Amniotic epithelial cell (primary cell): ENCODE measurements at regions not wholly inside any gene's neighbourhood (a gene's known extent, or its start where the extent isn't known, plus 50 kb on each side); places are given as distances from the start of the nearest gene placed in this dataset.

ENCODE experiments used
- DNase-seq: peaks from one replicate; pipeline ENCODE4 v3.0.0-alpha.2; 2010; ENCODE audit warnings: low read depth

DNA sequence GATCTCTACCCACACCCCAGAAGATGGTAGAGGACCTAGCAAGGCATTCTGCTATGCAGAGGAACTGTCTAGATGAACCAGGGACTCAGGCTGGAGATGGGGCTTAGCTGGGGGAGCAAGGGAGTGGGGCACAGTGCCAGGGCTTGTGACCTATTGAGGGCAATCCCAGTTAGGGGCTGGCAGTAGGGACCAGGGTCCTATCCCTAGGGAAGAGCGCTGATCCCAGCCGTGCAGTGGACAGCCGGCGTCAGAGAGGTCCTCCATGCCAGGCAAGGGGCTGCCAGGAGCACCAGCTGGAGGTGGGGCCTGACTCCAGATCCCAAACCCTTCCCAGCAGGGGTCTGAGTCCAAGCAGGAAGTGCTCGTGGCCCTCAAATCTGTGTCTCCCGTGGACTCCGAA, 52.7 kb upstream of the NEURL1B start:
- DNase-seq, result no peak

DNA sequence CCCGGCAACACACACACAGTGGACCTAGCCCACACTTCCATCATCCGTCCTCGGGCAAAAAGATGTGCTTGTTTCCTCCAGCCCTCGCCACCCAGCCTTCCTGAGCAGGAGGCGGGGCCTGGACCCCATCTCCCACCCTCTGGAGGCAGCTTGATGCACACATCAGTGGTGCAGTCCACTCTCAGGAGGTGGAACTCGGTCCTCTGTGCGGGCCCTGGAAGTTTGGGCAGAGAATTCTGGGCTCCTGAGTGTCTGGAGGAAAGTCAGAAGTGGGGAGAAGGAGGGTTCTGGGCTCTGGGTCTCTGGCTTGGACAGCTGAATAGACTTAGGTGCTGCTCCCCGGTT, 54.0 kb upstream of the NEURL1B start:
- no peak for DNase-seq

DNA sequence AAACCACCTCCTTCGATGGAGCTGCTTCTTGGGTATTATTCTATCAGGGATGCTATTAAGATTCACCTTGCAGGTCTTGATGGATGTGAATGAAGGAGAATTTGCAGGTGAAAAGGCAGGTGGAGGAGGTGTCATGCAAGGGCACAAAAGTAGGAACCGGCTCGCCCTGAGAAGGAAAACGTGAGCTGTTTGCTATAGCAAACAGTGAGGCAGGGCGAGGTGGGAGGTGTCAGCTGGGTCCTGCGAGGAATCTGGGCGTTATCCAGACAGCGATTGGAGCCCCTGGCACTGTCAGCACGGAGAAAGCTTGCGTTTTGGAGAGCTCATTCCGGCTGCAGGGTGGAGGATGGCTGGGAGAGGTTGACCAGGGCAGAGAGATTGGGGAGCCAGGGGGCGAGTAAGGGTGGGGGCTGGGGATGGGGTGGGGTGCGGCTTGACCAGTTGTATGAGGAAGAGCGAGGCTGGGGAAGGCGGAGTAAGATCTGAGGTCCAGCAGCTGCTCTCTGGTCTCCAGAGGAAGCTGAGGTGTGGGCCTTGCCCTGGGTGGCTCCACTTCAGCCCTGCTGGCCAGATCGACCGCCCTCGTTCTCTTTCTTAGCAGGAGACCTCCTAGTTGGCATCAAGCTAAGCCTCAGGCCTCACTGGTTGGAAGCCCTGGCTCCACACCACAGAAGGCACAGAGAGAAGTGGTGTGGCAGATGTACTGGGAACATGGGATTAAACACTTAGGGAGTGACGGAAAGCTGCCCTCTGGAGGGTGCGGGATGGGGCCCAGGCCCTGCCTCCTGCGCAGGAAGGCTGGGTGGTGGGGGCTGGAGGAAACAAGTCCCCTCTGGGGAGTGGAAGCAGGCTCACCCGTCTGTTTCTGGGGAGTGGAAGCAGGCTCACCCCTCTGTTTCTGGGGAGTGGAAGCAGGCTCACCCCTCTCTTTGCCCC, 54.7 kb upstream of the NEURL1B start:
- DNase-seq, result no peak

DNA sequence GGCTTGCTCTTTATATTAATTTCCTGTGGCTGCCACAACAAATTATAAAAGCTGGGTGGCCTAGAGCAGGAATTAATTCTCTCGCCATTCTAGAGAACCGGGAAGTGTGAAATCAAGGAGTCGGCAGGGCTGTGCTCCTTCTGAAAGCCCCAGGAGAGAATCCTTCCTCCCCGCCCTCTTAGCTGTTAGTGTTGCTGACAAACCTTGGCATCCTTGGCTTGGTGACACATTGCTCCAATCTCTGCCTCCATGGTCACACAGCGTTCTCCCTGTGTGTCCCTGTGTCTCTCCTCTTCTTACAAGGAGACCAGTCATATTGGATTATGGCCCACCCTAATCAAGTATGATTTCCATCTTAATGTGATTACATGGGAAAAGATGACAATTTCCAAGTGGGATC, 55.9 kb upstream of the NEURL1B start:
- no peak for DNase-seq

DNA sequence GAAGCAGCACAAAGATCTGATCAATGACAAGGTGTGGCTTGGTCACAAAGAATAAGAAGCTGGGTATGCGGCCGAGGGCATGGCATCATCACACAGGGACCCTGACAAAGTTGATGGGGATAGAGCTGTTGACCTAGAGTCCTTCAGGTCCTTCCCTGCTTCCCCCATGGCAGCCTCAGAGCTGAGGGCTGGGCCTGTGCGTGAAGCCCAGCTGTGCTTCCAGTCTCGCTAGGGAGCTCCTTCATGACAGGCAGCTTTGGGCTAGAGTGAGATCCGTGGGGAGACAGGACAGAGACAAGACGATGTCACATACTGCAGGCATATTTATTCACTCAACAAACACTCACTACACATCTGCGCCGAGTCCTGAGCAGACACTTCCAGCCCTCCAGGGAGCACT, 56.4 kb upstream of the NEURL1B start:
- DNase-seq, result no peak

DNA sequence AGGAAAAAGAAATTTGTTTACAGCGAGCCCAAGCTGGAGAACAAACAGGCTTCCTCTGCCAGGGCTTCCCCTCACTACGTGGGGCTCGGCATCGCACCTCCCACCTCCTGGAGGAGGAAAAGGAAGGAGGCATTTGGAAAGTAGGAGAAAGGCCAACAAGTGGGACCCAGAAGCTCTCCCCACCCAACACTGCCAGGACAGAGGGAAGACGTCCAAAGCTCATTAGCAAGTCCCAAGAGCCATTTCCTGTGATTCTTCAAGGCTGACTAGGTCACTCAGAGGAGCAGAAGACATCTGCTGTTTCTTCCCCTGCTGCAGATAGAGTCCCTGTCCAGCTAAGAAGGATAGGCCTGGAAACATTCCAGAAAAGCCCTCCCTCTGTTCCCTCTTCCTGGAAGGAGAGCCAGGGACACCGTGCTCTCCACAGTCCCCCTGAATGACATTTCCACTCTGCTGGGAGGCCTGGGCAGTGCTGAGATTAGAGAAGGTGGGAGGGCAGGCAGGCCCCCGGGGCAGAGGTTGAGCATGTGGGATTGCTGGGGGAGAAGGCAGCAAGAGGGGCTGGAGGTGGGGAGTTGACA, 57.0 kb upstream of the NEURL1B start:
- no peak for DNase-seq

DNA sequence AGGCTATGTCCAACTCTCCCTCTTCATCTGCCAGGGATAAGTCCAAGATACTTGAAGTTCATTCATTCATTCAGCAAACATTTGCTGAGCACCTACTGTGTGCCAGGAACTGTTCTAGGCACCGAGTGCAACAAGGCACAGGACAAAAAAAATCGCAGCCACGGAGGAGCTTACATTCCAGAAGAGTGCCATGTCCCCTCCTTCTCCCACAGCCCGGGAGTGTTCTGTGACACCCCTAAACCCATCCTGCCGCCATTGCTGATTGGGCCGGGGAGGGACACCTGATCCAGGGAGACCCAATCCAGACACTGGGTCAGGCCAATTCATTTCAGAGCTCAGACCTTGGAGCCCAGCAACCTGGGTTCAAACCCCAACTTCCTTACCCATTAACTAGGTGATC, 58.1 kb upstream of the NEURL1B start:
- DNase-seq, result no peak

DNA sequence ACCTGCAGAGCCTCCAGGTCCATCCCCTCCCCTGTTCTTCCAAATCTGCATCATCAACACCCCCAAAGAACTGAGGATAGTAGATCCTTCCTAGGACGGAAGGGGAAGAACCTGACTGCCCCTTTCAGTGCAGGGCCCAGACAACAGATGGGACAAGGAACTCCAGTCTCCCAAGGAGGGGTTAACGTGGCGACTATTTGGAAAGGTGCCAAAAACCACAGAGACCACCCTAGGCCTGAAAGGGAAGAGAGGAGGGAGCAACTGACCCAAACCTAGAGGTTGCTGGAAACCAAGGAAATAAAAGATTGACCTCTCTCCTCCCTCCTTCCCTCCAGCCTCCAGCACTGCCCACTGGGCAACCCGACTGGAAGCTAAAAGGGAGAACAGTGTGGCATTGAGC, 59.7 kb upstream of the NEURL1B start:
- no peak for DNase-seq

DNA sequence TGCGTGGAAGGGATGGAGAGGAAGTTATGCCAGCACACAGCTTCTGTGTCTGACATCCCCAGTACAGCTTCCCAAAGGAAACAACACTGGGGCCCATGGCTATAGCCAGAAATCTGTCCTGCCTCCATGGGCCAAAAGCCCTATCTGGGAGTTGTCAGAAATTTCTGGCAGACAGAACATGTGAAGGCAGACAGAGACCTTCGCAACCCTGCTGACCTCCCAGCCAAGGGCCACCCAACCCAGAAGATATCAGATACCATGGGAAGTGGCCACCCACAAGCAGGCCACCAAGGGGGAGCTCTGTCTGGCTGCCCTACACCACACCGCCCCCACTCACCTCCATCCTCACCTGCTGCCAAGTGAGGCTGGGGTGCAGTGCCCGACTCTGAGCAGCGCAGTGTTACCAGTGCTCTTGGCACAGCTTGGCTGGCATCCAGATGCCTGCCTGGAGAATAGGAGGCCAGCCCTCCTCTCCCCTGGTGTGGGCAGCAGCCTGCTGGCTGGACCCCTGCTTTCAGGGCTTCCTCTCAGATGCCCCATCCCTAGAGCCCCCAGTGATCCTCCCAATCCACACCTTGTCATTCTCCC, 61.6 kb upstream of the NEURL1B start:
- no peak for DNase-seq

DNA sequence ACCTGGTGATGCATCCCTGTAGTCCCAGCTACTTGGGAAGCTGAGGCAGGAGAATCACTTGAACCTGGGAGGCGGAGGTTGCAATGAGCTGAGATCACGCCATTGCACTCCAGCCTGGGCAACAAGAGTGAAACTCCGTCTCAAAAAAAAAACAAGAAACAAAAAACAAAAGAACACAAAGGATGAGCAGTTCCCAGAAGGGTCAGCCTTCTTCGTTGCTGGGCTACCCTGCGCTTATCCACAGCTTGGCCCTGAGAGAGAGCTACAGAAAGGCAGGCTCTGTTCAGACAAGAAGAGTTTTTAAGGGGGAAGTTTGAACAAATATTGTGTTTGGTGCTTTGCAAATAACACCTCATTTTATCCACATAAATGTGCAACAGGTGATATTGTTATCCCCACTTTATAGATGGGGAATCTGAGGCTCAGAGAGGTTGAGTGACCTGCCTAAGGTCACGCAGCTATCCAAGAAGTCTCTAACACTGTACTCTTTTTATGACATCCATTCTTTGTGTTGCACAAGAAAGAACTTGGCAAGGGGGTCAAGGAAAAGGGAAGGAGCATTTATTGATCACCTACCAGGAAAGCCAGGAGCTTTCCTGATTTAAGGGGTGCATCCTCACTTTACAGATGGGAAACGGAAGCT, 63.7 kb upstream of the NEURL1B start:
- no peak for DNase-seq

DNA sequence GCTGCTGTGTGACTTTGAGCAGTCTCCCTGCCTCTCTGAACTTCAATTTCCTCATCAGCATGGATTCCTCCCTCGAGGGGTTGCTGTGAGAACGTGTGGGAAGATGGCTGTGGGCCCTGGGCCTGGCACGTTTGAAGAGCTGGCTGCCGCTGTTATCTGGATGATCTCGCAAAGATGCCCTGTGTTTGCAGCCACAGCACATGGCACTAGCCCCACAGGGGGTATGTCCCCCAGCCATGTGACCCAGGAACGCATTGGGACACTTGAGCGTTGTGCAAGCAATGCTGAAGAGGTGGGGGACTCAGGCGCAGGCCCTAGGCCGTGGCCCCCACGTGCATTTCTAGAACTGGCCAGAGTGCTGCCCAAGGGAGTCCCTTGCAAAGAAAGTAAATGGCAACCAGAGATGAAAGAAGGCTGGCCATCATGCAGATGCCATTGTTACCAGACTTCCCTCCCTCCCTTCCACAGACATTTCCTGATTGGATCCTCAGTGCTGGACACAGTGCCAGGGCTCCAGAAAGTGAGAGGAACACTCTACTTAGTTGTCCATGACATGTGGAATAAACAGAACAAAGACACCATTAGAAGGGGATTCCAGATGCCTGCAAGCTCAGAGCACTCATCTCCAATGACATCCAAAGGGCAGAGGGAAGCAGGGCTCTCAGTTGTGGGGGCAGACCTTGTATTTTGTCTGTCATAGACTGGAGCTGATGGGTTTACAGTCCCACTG, 65.1 kb upstream of the NEURL1B start:
- DNase-seq, result no peak

DNA sequence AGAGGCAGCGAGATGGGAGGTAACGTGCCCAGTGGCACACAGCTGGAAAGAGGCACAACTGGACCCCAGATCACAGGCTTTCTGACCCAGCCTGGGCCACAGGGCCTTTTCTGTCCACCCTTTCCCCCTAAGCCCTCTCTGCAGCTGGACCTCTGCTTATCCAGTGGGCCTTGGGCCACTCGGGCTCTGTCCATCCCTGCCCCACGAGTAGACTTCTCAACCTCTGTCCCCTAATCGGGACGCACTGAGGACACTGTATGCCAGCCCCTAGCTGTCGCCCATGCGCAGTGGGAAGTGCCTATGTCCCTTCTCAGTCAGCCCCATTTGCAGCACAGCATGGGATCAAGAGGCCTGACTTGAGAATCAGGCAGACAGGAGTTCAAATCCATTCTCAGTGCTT, 65.6 kb upstream of the NEURL1B start:
- no peak for DNase-seq

DNA sequence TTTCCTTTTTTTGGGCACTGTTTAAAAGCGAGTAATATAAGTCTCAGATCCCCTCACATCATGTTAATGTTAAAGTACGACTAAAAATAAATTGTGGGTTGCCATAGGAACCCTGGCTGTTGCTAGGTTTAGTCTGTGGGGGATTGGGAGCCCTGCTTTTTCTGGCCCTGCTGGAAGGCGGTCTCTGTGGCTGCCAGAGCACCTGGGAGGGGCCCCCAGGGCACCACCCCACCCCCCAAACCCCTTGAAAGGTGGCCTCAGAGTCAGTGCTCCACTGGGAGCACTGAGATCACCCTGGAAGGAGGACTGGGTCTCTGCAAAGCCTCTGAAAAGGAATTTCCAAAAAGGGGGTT, 66.2 kb upstream of the NEURL1B start:
- DNase-seq, result no peak

DNA sequence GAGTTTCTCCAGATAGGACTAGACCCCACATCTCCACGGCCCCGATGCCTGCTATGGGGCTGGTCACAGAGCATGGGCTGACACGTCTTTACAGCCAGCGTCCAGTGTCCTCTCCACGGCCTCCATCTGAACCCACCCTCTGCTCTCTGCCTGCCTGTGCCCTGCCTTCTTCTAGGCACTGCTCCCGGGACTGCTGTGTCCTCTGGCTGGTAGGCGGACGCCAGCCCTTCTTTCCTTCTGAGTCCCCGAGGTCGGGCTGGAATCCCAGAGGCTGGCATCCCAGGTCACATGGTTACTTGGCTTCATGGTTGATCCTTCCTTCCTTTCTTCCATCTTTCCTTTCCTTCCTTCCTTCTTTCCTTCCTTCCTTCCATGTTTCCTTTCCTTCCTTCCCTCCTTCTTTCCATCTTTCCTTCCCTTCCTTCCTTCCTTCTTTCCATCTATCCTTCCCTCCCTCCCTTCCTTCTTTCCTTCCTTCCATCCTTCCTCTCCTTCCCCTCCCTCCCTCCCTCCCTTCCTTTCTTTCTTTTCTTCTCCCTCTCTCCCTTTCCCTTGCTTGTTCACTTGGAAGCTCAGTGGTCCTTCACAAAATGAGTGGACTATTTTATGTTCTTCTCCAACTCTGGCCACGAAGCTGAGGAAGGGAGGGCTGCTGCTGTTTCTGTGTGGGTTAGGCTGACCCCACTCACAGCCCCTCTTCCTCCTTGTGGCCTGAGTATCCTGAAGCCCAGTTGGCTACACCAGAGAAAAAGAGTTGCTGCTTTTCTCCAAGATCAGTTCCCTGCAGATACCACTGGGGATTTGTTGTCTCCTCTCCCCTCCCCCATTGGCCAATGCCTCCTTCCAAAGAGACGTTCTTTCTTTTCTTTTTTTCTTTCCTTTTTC, 66.8 kb upstream of the NEURL1B start:
- DNase-seq, result no peak

DNA sequence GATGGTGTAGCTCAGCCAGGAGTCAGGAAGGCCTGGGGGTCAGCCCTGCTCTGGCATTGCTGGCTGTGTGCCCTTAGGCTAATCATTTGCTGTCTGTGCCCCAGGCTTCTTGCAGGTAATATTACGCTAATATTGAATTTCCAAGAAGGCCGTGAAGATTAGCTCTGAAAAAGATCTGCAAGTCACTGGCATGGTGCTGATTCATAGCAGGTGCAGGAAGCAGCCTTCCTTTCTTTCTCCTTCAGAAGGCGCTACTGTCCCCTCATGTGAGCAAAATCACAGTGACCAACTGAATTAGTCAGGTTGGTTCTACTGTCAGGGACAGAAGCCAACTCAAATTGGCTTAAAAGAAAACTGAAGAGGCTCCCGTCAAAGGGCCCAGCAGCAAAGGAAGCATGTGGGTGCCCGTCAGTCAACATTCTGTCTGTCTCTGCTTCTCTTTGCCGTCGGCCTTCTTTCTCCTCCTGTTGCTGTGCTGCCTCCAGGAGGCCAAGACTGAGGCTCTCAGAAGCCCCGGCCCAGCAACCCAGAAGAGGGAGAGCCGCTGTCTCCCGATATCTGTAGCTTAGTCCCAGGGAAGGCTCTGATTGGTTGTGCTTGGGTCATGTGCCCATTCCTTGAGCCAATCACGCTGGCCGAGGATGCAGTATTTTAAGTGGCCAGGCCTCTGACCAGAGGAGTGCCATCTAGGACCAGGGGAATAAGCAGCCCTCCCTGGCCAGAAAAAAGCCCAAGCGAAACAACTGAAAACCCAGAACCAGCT, 67.8 kb upstream of the NEURL1B start:
- DNase-seq, result no peak

DNA sequence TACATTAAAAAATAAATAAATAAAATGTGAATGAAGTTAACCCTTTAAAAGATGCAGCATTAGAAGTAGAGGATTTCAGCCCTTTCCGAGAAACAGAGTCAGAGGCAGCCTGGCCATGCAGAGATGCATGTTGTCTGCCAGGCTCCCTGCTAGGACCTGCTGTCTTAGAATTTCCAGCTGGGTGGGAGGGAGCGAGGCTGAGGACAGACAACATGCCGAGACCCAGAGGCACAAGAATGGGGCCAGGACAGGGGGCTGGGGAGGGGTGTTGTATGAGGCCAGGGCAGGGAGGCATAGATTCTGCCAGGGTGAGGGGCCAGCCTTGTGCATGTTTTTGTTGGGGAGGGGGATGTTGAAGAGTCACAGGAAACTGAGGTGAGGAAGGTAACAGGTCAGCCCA, 68.6 kb upstream of the NEURL1B start:
- no peak for DNase-seq

DNA sequence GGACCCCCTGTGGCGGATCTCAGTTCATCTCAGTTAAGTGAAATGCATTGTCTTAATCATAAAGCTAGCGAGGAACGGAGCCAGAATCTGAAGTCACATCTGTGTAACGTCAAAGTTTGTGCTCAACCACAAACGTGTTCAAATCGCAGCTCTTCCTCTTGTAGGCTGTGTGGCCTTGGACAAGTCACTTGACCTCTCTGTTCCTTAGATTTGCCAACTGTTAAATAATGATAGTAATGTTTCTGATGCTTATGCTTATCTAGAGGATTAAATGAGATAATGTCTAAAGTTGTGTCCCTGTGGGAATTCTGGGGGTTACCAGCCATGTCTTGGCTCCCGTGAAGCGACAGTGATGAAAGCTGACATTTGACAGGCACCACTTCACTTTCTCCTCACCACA, 69.2 kb upstream of the NEURL1B start:
- DNase-seq, result no peak

DNA sequence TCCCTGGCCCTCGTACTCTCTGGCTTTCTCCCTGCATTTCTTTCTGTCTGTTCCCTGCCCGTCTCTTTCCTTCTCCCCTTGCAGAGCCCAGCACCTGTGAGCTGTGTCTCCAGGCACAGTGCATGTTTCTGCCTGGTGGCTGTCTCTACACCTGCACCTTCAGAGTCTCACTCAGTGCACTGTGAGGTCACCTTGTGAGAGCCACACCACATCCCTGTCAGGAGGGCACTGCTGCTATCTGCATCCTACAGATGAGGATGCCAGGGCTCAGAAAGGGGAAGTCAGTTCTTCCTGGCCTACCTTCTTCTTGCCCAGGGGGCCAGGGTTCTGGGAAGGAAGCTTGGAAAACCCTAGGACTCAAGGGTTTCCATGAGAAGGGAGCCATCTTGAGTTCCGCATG, 69.7 kb upstream of the NEURL1B start:
- DNase-seq, result no peak

DNA sequence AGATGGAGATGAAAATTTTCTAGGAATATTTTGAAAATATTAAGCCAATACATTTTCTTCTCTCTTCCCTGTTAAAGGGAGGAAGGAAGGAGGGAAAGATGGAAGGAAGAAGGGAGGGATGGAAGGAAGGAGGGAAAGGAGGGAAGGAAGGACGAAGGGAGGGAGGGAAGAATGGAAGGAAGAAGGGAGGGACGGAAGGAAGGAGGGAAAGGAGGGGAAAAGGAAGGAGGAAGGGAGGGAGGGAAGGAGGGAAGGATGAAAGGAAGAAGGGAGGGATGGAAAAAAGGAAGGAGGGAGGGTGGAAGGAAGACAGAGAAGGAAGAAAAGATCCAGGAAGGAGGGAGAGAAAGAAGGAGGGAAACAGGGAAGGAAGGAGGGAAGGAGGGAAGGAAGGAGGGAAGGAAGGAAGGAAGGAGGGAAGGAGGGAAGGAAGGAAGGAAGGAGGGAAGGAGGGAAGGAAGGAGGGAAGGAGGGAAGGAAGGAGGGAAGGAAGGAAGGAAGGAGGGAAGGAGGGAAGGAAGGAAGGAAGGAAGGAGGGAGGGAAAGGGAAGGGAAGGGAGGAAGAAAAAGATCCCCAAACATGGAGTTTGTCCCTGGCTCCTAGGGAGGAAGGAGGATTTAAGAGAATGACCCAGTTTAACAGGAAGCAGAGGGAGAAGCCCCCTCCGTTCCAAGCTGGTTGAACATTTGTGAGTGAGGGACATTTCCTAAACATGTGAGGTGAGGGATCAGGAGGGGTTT, 70.3 kb upstream of the NEURL1B start:
- no peak for DNase-seq
